Hepatocyte (in vitro differentiated cells): ENCODE measurements at regions not wholly inside any gene's neighbourhood (a gene's known extent, or its start where the extent isn't known, plus 50 kb on each side); places are given as distances from the start of the nearest gene placed in this dataset.

Source experiments
- DNase-seq: peaks from one replicate; pipeline ENCODE4 v3.0.0-alpha.2; 2016; ENCODE audit warnings: low spot score
- H2AFZ ChIP-seq: fragments of 200-600 bp; sonication (generic); 2 replicates; pipeline ENCODE4 v1.6.0; 2016; ENCODE audit warnings: antibody characterized with exemption, mild to moderate bottlenecking
- H3K27ac ChIP-seq: fragments of 200-600 bp; sonication (generic); 2 replicates; pipeline ENCODE4 v1.5.1; 2016; ENCODE audit warnings: mild to moderate bottlenecking
- H3K27me3 ChIP-seq: fragments of 200-600 bp; sonication (generic); 2 replicates; pipeline ENCODE4 v1.6.1; 2016
- H3K36me3 ChIP-seq: fragments of 200-600 bp; sonication (generic); replicated peaks from 2 replicates; pipeline ENCODE4 v1.5.1; 2016; ENCODE audit warnings: low read depth; ENCODE audit not compliant: insufficient read depth
- H3K4me1 ChIP-seq: fragments of 200-600 bp; sonication (generic); 2 replicates; pipeline ENCODE4 v1.5.1; 2016; ENCODE audit warnings: mild to moderate bottlenecking, moderate library complexity; ENCODE audit not compliant: insufficient read depth
- H3K4me2 ChIP-seq: fragments of 200-600 bp; sonication (generic); 2 replicates; pipeline ENCODE4 v1.6.0; 2016
- H3K4me3 ChIP-seq: fragments of 200-600 bp; sonication (generic); 2 replicates; pipeline ENCODE4 v1.5.1; 2016; ENCODE audit warnings: mild to moderate bottlenecking
- H3K79me2 ChIP-seq: fragments of 200-600 bp; sonication (generic); 2 replicates; pipeline ENCODE4 v1.6.0; 2017; ENCODE audit warnings: mild to moderate bottlenecking
- H3K9me2 ChIP-seq: fragments of 200-600 bp; sonication (generic); replicated peaks from 2 replicates; pipeline ENCODE4 v1.6.0; 2017; ENCODE audit warnings: mild to moderate bottlenecking; ENCODE audit not compliant: insufficient read depth
- H3K9me3 ChIP-seq: fragments of 200-600 bp; sonication (generic); 2 replicates; pipeline ENCODE4 v1.5.1; 2016; ENCODE audit warnings: low read depth, mild to moderate bottlenecking
- H4K20me1 ChIP-seq: fragments of 200-600 bp; sonication (generic); 2 replicates; pipeline ENCODE4 v1.6.0; 2016; ENCODE audit warnings: mild to moderate bottlenecking; ENCODE audit not compliant: insufficient read depth, poor library complexity, severe bottlenecking
- EZH2 ChIP-seq: fragments of 200-600 bp; sonication (generic); IDR thresholded peaks from 2 replicates; pipeline ENCODE4 v1.6.1; 2016; ENCODE audit warnings: antibody characterized with exemption, mild to moderate bottlenecking, borderline replicate concordance
- EZH2phosphoT487 ChIP-seq: fragments of 200-600 bp; sonication (generic); IDR thresholded peaks from one replicate; pipeline ENCODE4 v1.6.1; 2018; ENCODE audit warnings: antibody characterized with exemption, mild to moderate bottlenecking, low read depth, moderate library complexity; ENCODE audit not compliant: unreplicated experiment, severe bottlenecking
- WGBS: methylation state at CpG from one replicate; pipeline ENCODE4 v1.1.6; 2016; ENCODE audit warnings: low lambda C conversion rate; ENCODE audit errors: missing lambda C conversion rate; 5-methylcytosine and 5-hydroxymethylcytosine counted together
- TF ChIP-seq, protein P1 (sequence below): fragments of 200-600 bp; sonication (generic); IDR thresholded peaks from 2 replicates; pipeline ENCODE4 v1.5.1; 2016; ENCODE audit warnings: antibody characterized with exemption, mild to moderate bottlenecking; ENCODE audit not compliant: poor library complexity

DNA sequence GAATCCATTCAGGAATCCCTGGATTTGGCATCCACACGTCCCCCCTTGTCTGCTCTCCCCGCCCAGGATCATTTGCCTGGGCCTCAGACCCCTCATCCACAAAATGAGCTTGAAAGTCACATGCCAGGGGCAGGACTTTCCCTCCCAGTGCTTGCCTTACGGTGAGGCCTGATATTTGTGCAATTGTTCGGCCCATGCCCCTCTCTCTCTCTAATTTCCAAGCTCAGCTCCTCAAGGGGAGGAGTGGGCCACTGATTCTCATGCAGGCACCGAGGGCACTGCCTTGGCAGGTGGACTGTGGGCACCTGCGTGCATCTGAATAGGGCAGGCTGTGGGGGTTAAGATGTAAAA is 267.2 kb upstream of the FOXF1 start:
- TF ChIP-seq EZH2 (no peak), EZH2phosphoT487 (no peak)
- TF ChIP-seq, protein P1, sequence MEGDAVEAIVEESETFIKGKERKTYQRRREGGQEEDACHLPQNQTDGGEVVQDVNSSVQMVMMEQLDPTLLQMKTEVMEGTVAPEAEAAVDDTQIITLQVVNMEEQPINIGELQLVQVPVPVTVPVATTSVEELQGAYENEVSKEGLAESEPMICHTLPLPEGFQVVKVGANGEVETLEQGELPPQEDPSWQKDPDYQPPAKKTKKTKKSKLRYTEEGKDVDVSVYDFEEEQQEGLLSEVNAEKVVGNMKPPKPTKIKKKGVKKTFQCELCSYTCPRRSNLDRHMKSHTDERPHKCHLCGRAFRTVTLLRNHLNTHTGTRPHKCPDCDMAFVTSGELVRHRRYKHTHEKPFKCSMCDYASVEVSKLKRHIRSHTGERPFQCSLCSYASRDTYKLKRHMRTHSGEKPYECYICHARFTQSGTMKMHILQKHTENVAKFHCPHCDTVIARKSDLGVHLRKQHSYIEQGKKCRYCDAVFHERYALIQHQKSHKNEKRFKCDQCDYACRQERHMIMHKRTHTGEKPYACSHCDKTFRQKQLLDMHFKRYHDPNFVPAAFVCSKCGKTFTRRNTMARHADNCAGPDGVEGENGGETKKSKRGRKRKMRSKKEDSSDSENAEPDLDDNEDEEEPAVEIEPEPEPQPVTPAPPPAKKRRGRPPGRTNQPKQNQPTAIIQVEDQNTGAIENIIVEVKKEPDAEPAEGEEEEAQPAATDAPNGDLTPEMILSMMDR = no peak

DNA sequence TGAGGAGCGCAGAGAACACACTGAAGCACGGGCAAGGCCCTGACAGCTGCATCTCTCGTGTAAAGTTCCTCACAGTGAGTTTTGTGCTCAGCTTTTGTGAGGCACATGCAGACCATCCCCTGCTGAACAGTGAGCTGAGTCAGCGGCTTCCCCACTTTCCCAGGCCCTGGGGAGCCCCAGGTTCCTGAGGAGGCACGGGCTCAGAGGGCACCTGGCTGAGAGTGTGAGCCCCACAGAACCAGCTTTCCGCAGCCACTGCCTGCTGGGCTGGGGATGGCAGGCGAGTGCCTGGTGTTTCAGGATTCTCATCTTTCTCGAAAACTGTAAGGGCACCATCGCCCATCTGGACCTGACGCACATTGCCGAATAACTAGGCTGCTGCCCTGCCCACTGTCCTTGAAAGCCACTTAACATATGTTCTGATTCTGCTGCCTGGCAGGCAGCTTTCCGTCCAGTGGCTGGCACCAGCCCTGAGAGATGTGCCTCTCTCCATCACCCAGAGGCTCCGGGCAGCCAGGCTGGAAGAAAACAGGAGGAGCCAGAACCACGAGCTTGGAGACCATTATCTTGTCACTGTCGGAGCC is 266.7 kb upstream of the FOXF1 start:
- Histone ChIP-seq H3K36me3 (no peaks in the 10 kb centered on the region), H3K4me1 (peaks cover 15% of the 10 kb centered on the region), H3K9me3 (no peaks in the 10 kb centered on the region), H3K27me3 (no peaks in the 10 kb centered on the region), H3K9me2 (no peaks in the 10 kb centered on the region), H4K20me1 (no peaks in the 10 kb centered on the region), H3K4me2 (no peak overlapping the region), H2AFZ (no peak overlapping the region), H3K4me3 (no peak overlapping the region), H3K79me2 (no peaks in the 10 kb centered on the region), H3K27ac (no peak overlapping the region)
- DNase-seq = no peak
- TF ChIP-seq EZH2 = no peak
- TF ChIP-seq, protein P1 = no peak
- no peak for TF ChIP-seq EZH2phosphoT487
- 82% methylated on average over 15 of the region's 15 CpGs for WGBS

More for the DNA sequence above, 267.2 kb upstream of the FOXF1 start:
- Histone ChIP-seq H3K79me2 (no peaks in the 10 kb centered on the region), H3K9me2 (no peaks in the 10 kb centered on the region), H3K27ac (no peak overlapping the region), H3K4me3 (no peak overlapping the region), H3K27me3 (no peaks in the 10 kb centered on the region), H3K9me3 (no peaks in the 10 kb centered on the region), H3K4me1 (peaks cover 15% of the 10 kb centered on the region), H2AFZ (no peak overlapping the region), H3K4me2 (no peak overlapping the region), H4K20me1 (no peaks in the 10 kb centered on the region), H3K36me3 (no peaks in the 10 kb centered on the region)
- 85% methylated on average over 6 of the region's 6 CpGs for whole genome bisulfite sequencing
- DNase-seq = no peak

DNA sequence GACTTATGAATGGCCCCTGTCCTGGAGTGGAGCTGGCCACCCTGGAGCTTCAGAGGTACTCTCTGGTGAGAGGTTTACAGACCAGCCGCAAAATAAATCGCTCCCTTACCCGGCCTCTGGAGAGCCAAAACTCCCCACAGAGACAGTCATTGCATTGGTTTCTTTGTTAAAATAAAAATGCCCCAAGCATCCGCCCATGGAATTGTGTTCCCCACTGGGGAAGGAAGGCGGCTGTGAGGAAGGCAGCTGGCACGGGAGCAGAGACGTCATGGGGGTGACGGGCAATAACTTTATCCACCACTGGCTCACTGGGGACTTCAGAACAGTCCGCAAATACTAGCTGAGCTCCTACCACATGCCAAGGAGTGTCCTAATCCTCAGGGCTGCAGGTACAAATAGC is 266.2 kb upstream of the FOXF1 start:
- Histone ChIP-seq H3K36me3 (no peaks in the 10 kb centered on the region), H3K4me2 (no peak overlapping the region), H3K79me2 (no peaks in the 10 kb centered on the region), H3K9me3 (no peaks in the 10 kb centered on the region), H3K27me3 (no peaks in the 10 kb centered on the region), H4K20me1 (no peaks in the 10 kb centered on the region), H2AFZ (no peak overlapping the region), H3K27ac (no peak overlapping the region), H3K4me1 (peaks cover 15% of the 10 kb centered on the region), H3K4me3 (no peak overlapping the region), H3K9me2 (no peaks in the 10 kb centered on the region)
- TF ChIP-seq EZH2phosphoT487 = no peak
- no peak for TF ChIP-seq EZH2
- TF ChIP-seq, protein P1 = no peak
- DNase-seq = no peak
- WGBS = 84% methylated on average over 9 of the region's 9 CpGs

DNA sequence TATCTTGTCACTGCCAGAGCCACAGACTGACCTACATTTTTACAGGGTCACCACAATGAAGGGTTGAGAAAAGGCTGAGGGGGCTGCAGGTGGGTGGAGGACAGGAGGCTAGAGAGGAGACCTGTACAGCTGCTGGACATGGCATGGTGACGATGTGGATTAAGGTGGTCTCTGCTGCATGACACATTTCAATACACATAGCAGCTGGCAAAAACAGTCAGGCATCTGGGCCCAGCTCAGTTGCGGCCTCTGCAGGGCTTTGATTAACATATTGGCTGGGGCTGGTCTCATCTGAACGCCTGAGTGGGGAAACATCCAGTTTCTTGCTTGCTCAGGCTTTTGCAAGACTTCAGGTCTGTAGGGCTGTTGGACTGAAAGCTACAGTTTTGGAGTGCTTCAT is 265.4 kb upstream of the FOXF1 start:
- Histone ChIP-seq H2AFZ (no peak overlapping the region), H3K36me3 (no peaks in the 10 kb centered on the region), H3K4me1 (peaks cover 13% of the 10 kb centered on the region), H3K27me3 (no peaks in the 10 kb centered on the region), H3K79me2 (no peaks in the 10 kb centered on the region), H3K4me3 (no peak overlapping the region), H3K9me3 (no peaks in the 10 kb centered on the region), H4K20me1 (no peaks in the 10 kb centered on the region), H3K9me2 (no peaks in the 10 kb centered on the region), H3K27ac (no peak overlapping the region), H3K4me2 (no peak overlapping the region)
- TF ChIP-seq EZH2phosphoT487 = no peak
- TF ChIP-seq, protein P1 = no peak
- no peak for TF ChIP-seq EZH2
- DNase-seq = no peak
- WGBS = 98% methylated on average over 3 of the region's 3 CpGs
